C4-2B (cell line): ENCODE measurements at regions not wholly inside any gene's neighbourhood (a gene's known extent, or its start where the extent isn't known, plus 50 kb on each side); places are given as distances from the start of the nearest gene placed in this dataset.

Experiments used
- ZFX ChIP-seq: fragments of 450-650 bp; IDR thresholded peaks from 2 replicates; pipeline ENCODE4 v1.6.1; 2017
- TF ChIP-seq, protein P1 (sequence below): fragments of 450-650 bp; conservative IDR thresholded peaks from 2 replicates; pipeline ENCODE4 v1.5.1; 2017; ENCODE audit warnings: mild to moderate bottlenecking

DNA sequence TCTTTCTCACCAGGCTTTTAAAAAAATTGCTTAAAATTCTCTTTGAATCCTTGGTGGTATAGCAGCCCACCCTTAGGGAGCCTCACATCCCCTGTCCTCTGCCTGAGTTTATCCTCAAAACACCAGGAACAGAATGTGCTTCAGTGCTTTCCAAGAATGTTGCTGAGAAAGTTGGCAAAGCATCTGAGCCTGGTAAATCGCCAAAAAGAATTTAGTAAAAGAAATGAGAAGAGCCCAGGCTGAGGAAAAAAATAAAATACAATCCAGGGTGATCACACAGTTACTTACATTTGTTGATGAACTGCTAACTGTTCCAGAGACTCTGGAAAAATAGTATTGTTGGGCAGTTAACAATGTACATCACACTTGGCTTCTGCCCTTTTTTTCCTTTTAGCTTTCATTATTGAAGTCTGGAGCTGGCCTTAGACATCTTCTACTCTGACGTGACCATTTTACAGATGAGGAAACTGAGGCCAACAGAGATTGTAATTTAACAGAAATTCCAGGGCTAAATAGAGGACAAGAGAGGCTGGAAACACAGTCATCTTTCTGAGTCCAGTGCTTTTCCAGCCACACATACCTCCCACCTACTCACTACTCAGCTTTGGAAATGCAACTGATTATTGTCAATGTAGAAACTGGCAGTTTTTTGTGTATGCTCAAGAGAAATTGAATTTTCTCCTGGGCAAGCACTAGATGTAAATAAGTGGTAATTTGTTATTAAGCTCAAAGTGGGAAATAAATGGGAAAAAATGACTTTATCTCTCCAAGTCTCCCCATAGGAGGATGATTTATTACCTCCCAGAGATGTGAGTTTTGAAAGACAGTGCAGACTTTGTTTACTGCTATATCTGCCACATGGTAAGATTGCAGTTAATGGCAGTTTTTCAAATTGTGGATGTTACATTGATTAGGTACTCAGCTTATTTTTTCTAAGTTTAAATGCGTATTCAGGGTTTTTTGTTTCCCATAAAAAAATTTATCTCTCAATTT, 86.7 kb upstream of the ALDH1A1 start:
- TF ChIP-seq, protein P1, sequence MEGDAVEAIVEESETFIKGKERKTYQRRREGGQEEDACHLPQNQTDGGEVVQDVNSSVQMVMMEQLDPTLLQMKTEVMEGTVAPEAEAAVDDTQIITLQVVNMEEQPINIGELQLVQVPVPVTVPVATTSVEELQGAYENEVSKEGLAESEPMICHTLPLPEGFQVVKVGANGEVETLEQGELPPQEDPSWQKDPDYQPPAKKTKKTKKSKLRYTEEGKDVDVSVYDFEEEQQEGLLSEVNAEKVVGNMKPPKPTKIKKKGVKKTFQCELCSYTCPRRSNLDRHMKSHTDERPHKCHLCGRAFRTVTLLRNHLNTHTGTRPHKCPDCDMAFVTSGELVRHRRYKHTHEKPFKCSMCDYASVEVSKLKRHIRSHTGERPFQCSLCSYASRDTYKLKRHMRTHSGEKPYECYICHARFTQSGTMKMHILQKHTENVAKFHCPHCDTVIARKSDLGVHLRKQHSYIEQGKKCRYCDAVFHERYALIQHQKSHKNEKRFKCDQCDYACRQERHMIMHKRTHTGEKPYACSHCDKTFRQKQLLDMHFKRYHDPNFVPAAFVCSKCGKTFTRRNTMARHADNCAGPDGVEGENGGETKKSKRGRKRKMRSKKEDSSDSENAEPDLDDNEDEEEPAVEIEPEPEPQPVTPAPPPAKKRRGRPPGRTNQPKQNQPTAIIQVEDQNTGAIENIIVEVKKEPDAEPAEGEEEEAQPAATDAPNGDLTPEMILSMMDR: no peak
- no peak for TF ChIP-seq ZFX
